Adrenal gland (tissue), 9 donors: ENCODE measurements at regions not wholly inside any gene's neighbourhood (a gene's known extent, or its start where the extent isn't known, plus 50 kb on each side); places are given as distances from the start of the nearest gene placed in this dataset.

Experiments used
- DNase-seq, 7 donors: peaks; one replicate each; pipeline ENCODE4 v3.0.0-alpha.2; 2019 to 2020
- H3K27ac ChIP-seq, 5 donors: fragments of 200-600 bp; sonication (generic) in 4 of 5; 1 replicate in 3 of 5; 2 replicates in 2 of 5; pipeline versions ENCODE4 v1.5.1 to v1.8.0; 2016 to 2020; ENCODE audit warnings: mild to moderate bottlenecking in 1 of 5
- H3K27me3 ChIP-seq: fragments of 200-600 bp; 2 replicates; pipeline ENCODE4 v1.8.0; 2021
- H3K36me3 ChIP-seq, 2 donors: fragments of 200-600 bp; replicated peaks in 1 of 2; 1 replicate in 1 of 2; 2 replicates in 1 of 2; pipeline versions ENCODE4 v1.5.1 to v1.8.0; 2018 to 2022
- H3K4me1 ChIP-seq, 2 donors: fragments of 200-600 bp; replicated peaks in 1 of 2; 1 replicate in 1 of 2; 2 replicates in 1 of 2; pipeline versions ENCODE4 v1.5.1 to v1.8.0; 2018 to 2021
- H3K4me3 ChIP-seq, 4 donors: fragments of 200-600 bp; sonication (generic) in 3 of 4; one replicate each; pipeline ENCODE4 v1.5.1; 2016 to 2018
- H3K9me3 ChIP-seq, 3 donors: fragments of 200-600 bp; sonication (generic) in 1 of 3; replicated peaks in 1 of 3; 1 replicate in 2 of 3; 2 replicates in 1 of 3; pipeline versions ENCODE4 v1.5.1 to v1.8.0; 2016 to 2021
- CTCF ChIP-seq, 6 experiments: fragments of 450-650 bp in 4 of 6; fragments of 200-600 bp in 2 of 6; sonication (generic) in 1 of 6; IDR thresholded peaks; 1 replicate in 5 of 6; 2 replicates in 1 of 6; pipeline versions ENCODE4 v1.5.1 to v1.8.0; 2016 to 2021; ENCODE audit warnings: antibody characterized with exemption in 6 of 6, mild to moderate bottlenecking in 2 of 6, moderate library complexity in 1 of 6
- POLR2A ChIP-seq, 2 donors: fragments of 450-650 bp; IDR thresholded peaks; one replicate each; pipeline ENCODE4 v1.6.1; 2017; ENCODE audit warnings: antibody characterized with exemption in 2 of 2, mild to moderate bottlenecking in 2 of 2, moderate library complexity in 1 of 2
- WGBS, 4 donors: extraction: QIAGEN DNeasy Blood & Tissue Kit in 2 of 4; methylation state at CpG; one replicate each; pipeline versions ENCODE4 v1.1.5 to v1.1.7; 2013 to 2017; 5-methylcytosine and 5-hydroxymethylcytosine counted together
- intact Hi-C, 2 donors: fragments of 100-400 bp; cut with DNase I; formaldehyde crosslinking; loops; one replicate each; pipeline versions ENCODE4 v1.14.1 to v1.15.0; 2022 to 2023
- donor health status: healthy with polysubstance abuse.
- donor health status: Bipolar disorder and iron deficiency.
- donor health status: DM: yes; HTN: yes; CAD: no.
- donor health status: DM: no; HTN: no; CAD: no.
- donor health status: DM: no; HTN: no; CAD: no.

- TF ChIP-seq POLR2A (IDR thresholded peaks at IDR 0.05) (no peak), CTCF (IDR thresholded peaks at IDR 0.05) (no peak)
- no peak for DNase-seq
- Histone ChIP-seq H3K4me3 (no peak overlapping the region), H3K9me3 (no peaks in the 10 kb centered on the region), H3K36me3 (no peaks in the 10 kb centered on the region), H3K4me1 (no peaks in the 10 kb centered on the region), H3K27me3 (no peaks in the 10 kb centered on the region), H3K27ac (no peak overlapping the region)
- WGBS, 4 donors = 87 to 96% (median 93%) methylated on average over 1 of the region's 1 CpG
- intact Hi-C loops = no loop called here
Measured at GRCh38 chr6:135774006-135774405, 77.5 kb upstream of the PDE7B start.

- no peak overlapping the region for H3K4me3 ChIP-seq
- no peak overlapping the region for H3K27ac ChIP-seq
- TF ChIP-seq CTCF (IDR thresholded peaks at IDR 0.05) = no peak
- no peak for TF ChIP-seq POLR2A (IDR thresholded peaks at IDR 0.05)
- H3K9me3 ChIP-seq = no peaks in the 10 kb centered on the region
- intact Hi-C loops = no loop called here
- no peaks in the 10 kb centered on the region for H3K27me3 ChIP-seq
- WGBS, 4 donors = 74 to 86% (median 79%) methylated on average over 2 of the region's 2 CpGs
- H3K36me3 ChIP-seq = no peaks in the 10 kb centered on the region
- H3K4me1 ChIP-seq = no peaks in the 10 kb centered on the region
- no peak for DNase-seq
Measured at GRCh38 chr6:135779213-135779612, 72.3 kb upstream of the PDE7B start.

GRCh38 chr6:135780326-135780725 is 71.2 kb upstream of the PDE7B start:
- intact Hi-C loops = no loop called here
- no peak for DNase-seq
- H3K27me3 ChIP-seq = no peaks in the 10 kb centered on the region
- no peak overlapping the region for H3K27ac ChIP-seq
- no peaks in the 10 kb centered on the region for H3K36me3 ChIP-seq
- H3K4me1 ChIP-seq = no peaks in the 10 kb centered on the region
- H3K9me3 ChIP-seq = no peaks in the 10 kb centered on the region
- TF ChIP-seq POLR2A (IDR thresholded peaks at IDR 0.05) (no peak), CTCF (IDR thresholded peaks at IDR 0.05) (no peak)
- H3K4me3 ChIP-seq = no peak overlapping the region
- WGBS, 4 donors = 76 to 96% (median 87%) methylated on average over 1 of the region's 1 CpG

GRCh38 chr6:135782546-135782945 is 69.0 kb upstream of the PDE7B start:
- H3K27me3 ChIP-seq = no peaks in the 10 kb centered on the region
- no peak for DNase-seq
- intact Hi-C loops = no loop called here
- H3K36me3 ChIP-seq = no peaks in the 10 kb centered on the region
- H3K9me3 ChIP-seq = no peaks in the 10 kb centered on the region
- TF ChIP-seq POLR2A (IDR thresholded peaks at IDR 0.05) (no peak), CTCF (IDR thresholded peaks at IDR 0.05) (no peak)
- WGBS, 4 donors = 68 to 80% (median 70%) methylated on average over 2 of the region's 2 CpGs
- no peak overlapping the region for H3K4me3 ChIP-seq
- H3K4me1 ChIP-seq = no peaks in the 10 kb centered on the region
- H3K27ac ChIP-seq = no peak overlapping the region
